ENCODE measurements at regions not wholly inside any gene's neighbourhood (a gene's known extent, or its start where the extent isn't known, plus 50 kb on each side); places are given as distances from the start of the nearest gene placed in this dataset.

- Histone ChIP-seq H3K4me2 (ENCODE audit: low read depth, low read length) (no peak overlapping the region), H3K79me2 (ENCODE audit: insufficient read depth, low read length) (no peaks in the 10 kb centered on the region), H3K27me3 (ENCODE audit: control insufficient read depth in 1 of 2, insufficient read depth in 2 of 2, low read length in 2 of 2) (no peaks in the 10 kb centered on the region), H3K9ac (ENCODE audit: insufficient read depth, low read depth, low read length) (no peak overlapping the region), H3K27ac (ENCODE audit: extremely low read length, insufficient read depth, low read length) (no peak overlapping the region), H3K4me1 (ENCODE audit: insufficient read depth, low read length) (no peaks in the 10 kb centered on the region), H3K36me3 (replicated peaks in 1 of 2; ENCODE audit: control insufficient read depth in 1 of 2, insufficient read depth in 2 of 2, low read length in 2 of 2) (no peaks in the 10 kb centered on the region), H3K4me3 (replicated peaks in 1 of 3; ENCODE audit: insufficient read depth in 1 of 3, low read depth in 2 of 3, low read length in 3 of 3) (no peak overlapping the region), H3K9me3 (ENCODE audit: low read length) (no peaks in the 10 kb centered on the region; the same call in 1 of the 2 replicates), H2AFZ (ENCODE audit: low read length) (no peak overlapping the region), H4K20me1 (ENCODE audit: insufficient read depth, low read length) (no peaks in the 10 kb centered on the region)
- POLR2A ChIA-PET, result no interaction called here
- 30% methylated on average over 5 of the region's 5 CpGs for WGBS (ENCODE audit: low lambda C conversion rate)
- TF ChIP-seq PLRG1 (conservative IDR thresholded peaks at IDR 0.05) (no peak), ZNF350 (CRISPR knock-in tag; IDR thresholded peaks at IDR 0.05; ENCODE audit: borderline replicate concordance, low read depth) (no peak), DPF2 (CRISPR knock-in tag; IDR thresholded peaks at IDR 0.05; ENCODE audit: borderline replicate concordance, low read depth) (no peak), POGK (CRISPR knock-in tag; conservative IDR thresholded peaks at IDR 0.05) (no peak), ONECUT2 (CRISPR knock-in tag; IDR thresholded peaks at IDR 0.05) (no peak), MYNN (CRISPR knock-in tag; IDR thresholded peaks at IDR 0.05; ENCODE audit: low read depth) (no peak), SKI (IDR thresholded peaks at IDR 0.05; ENCODE audit: partially characterized antibody) (no peak), ZNF101 (CRISPR knock-in tag; IDR thresholded peaks at IDR 0.05; ENCODE audit: borderline replicate concordance, low read depth) (no peak), ZNF10 (CRISPR knock-in tag; IDR thresholded peaks at IDR 0.05; ENCODE audit: borderline replicate concordance, low read depth) (no peak), LBX2 (CRISPR knock-in tag; IDR thresholded peaks at IDR 0.05; ENCODE audit: borderline replicate concordance) (no peak), BHLHE40 (IDR thresholded peaks at IDR 0.05; ENCODE audit: low read length) (no peak)
- FAIRE-seq (no peak), DNase-seq (ENCODE audit: low spot score) (no peak), ATAC-seq (no peak)
- CTCF ChIA-PET (ENCODE audit: low intra/inter-chr PET ratio, low total read pairs), result no interaction called here
- in situ Hi-C loops (cut with HindIII; ENCODE audit: extremely low pct_ligation_motif_present, low pct_unique_long_range_greater_than_20kb) (no loop called here), intact Hi-C loops (cut with micrococcal nuclease; ENCODE audit: unreplicated experiment) (no loop called here)
- BruUV-seq (replicated peaks), result no TSS peak
Measured at GRCh38 chr13:58488251-58488650, 856.7 kb downstream of the PCDH17 start.

Data from HepG2 (cell line).